MM.1S (cell line): ENCODE measurements at regions not wholly inside any gene's neighbourhood (a gene's known extent, or its start where the extent isn't known, plus 50 kb on each side); places are given as distances from the start of the nearest gene placed in this dataset.

ENCODE experiments used
- CTCF ChIP-seq: fragments of 300-600 bp; sonication (generic); IDR thresholded peaks from 2 replicates; pipeline ENCODE4 v1.5.1; 2016; ENCODE audit warnings: antibody characterized with exemption, low read length, mixed read lengths
- EZH2phosphoT487 ChIP-seq: fragments of 300-600 bp; sonication (generic); IDR thresholded peaks from 2 replicates; pipeline ENCODE4 v1.6.1; 2018; ENCODE audit warnings: antibody characterized with exemption, low read length

- TF ChIP-seq CTCF, result no peak
- no peak for TF ChIP-seq EZH2phosphoT487
These were observed 267.3 kb upstream of the KCND2 start for GRCh38 chr7:120005720-120006119.
